ENCODE measurements at regions not wholly inside any gene's neighbourhood (a gene's known extent, or its start where the extent isn't known, plus 50 kb on each side); places are given as distances from the start of the nearest gene placed in this dataset.

DNA sequence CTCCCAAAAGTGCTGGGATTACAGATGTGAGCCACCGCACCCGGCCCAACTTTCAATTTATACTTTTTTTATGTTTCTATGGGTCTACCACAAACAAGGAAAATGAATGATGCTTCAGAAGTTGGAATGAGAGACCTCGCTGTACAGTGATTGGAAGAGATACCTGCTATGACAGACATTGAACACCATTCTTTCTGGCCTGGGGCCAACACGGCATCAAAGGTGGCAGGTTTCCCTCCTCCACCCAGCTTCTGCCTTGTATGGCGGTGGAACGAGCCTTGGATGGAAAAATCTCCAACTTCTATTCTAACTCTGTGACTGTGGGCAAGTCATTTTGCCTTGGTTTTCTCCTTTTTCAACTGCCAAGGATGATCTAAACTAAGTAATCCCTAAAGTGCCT is 117.8 kb upstream of the FAM174B start:
- H3K9me2 ChIP-seq (replicated peaks; ENCODE audit: insufficient read depth, low read length) = no peaks in the 10 kb centered on the region
- no peaks in the 10 kb centered on the region for H3K36me3 ChIP-seq (ENCODE audit: low read length)
- no peak overlapping the region for H3K4me3 ChIP-seq (ENCODE audit: insufficient read depth, low read length, poor library complexity, severe bottlenecking)
- H3K27me3 ChIP-seq (ENCODE audit: low read length) = no peaks in the 10 kb centered on the region
- no peak for TF ChIP-seq CTCF (IDR thresholded peaks at IDR 0.05; ENCODE audit: insufficient read depth, low read length, poor library complexity, severe bottlenecking)
- no peak for TF ChIP-seq EZH2phosphoT487 (conservative IDR thresholded peaks at IDR 0.05; ENCODE audit: low read length)
- H3K4me2 ChIP-seq (ENCODE audit: low read depth, low read length, poor library complexity, severe bottlenecking) = no peak overlapping the region
- H3K9ac ChIP-seq (ENCODE audit: low read length) = no peak overlapping the region
- no peaks in the 10 kb centered on the region for H4K20me1 ChIP-seq (ENCODE audit: low read depth, low read length)
- no peaks in the 10 kb centered on the region for H3K9me3 ChIP-seq (ENCODE audit: insufficient read depth, low read length)
- H2AFZ ChIP-seq (ENCODE audit: low read depth, low read length, severe bottlenecking) = no peak overlapping the region
- no peaks in the 10 kb centered on the region for H3F3A ChIP-seq (ENCODE audit: insufficient read depth)
- H3K27ac ChIP-seq (ENCODE audit: low read depth, low read length) = no peak overlapping the region
- no peaks in the 10 kb centered on the region for H3K79me2 ChIP-seq (ENCODE audit: insufficient read depth, low read length)

DNA sequence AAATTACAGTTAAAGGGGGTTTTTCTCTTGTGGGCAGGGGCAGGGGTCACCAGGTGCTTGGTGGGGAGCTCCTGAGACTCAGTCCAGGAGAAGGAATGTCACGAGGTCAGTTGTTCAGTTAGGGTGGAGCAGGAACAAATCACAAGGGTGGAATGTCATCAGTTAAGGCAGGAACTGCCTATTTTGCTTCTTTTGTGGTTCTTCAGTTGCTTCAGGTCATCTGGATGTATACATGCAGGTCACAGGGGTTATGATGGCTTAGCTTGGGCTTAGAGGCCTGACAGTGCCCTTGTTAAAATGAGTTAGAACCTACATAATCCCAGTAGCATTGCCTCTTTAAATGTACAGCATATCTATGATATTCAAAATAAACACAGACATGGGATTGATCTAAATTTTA is 120.2 kb upstream of the CHD2 start:
- H3K9me3 ChIP-seq (ENCODE audit: insufficient read depth, low read length) = peaks cover 9% of the 10 kb centered on the region; the same call in 1 of the 2 replicates
- no peak for TF ChIP-seq CTCF (IDR thresholded peaks at IDR 0.05; ENCODE audit: insufficient read depth, low read length, poor library complexity, severe bottlenecking)
- no peak for TF ChIP-seq EZH2phosphoT487 (conservative IDR thresholded peaks at IDR 0.05; ENCODE audit: low read length)
- H3K4me2 ChIP-seq (ENCODE audit: low read depth, low read length, poor library complexity, severe bottlenecking) = no peak overlapping the region
- no peak overlapping the region for H2AFZ ChIP-seq (ENCODE audit: low read depth, low read length, severe bottlenecking)
- no peaks in the 10 kb centered on the region for H3K79me2 ChIP-seq (ENCODE audit: insufficient read depth, low read length)
- H4K20me1 ChIP-seq (ENCODE audit: low read depth, low read length) = no peaks in the 10 kb centered on the region
- H3K9ac ChIP-seq (ENCODE audit: low read length) = no peak overlapping the region
- no peak overlapping the region for H3K27ac ChIP-seq (ENCODE audit: low read depth, low read length)
- H3F3A ChIP-seq (ENCODE audit: insufficient read depth) = no peaks in the 10 kb centered on the region
- no peaks in the 10 kb centered on the region for H3K9me2 ChIP-seq (replicated peaks; ENCODE audit: insufficient read depth, low read length)
- H3K36me3 ChIP-seq (ENCODE audit: low read length) = no peaks in the 10 kb centered on the region
- no peak overlapping the region for H3K4me3 ChIP-seq (ENCODE audit: insufficient read depth, low read length, poor library complexity, severe bottlenecking)
- no peaks in the 10 kb centered on the region for H3K27me3 ChIP-seq (ENCODE audit: low read length)

- no peaks in the 10 kb centered on the region for H4K20me1 ChIP-seq (ENCODE audit: low read depth, low read length)
- TF ChIP-seq EZH2phosphoT487 (conservative IDR thresholded peaks at IDR 0.05; ENCODE audit: low read length) = no peak
- no peak for TF ChIP-seq CTCF (IDR thresholded peaks at IDR 0.05; ENCODE audit: insufficient read depth, low read length, poor library complexity, severe bottlenecking)
- no peaks in the 10 kb centered on the region for H3K27me3 ChIP-seq (ENCODE audit: low read length)
- H3K9ac ChIP-seq (ENCODE audit: low read length) = no peak overlapping the region
- H3K4me3 ChIP-seq (ENCODE audit: insufficient read depth, low read length, poor library complexity, severe bottlenecking) = no peak overlapping the region
- H3K36me3 ChIP-seq (ENCODE audit: low read length) = no peaks in the 10 kb centered on the region
- no peak overlapping the region for H3K27ac ChIP-seq (ENCODE audit: low read depth, low read length)
- H3K9me2 ChIP-seq (replicated peaks; ENCODE audit: insufficient read depth, low read length) = no peaks in the 10 kb centered on the region
- H3K9me3 ChIP-seq (ENCODE audit: insufficient read depth, low read length) = peaks cover 9% of the 10 kb centered on the region; the same call in 1 of the 2 replicates
- no peaks in the 10 kb centered on the region for H3K79me2 ChIP-seq (ENCODE audit: insufficient read depth, low read length)
- H3F3A ChIP-seq (ENCODE audit: insufficient read depth) = no peaks in the 10 kb centered on the region
- H3K4me2 ChIP-seq (ENCODE audit: low read depth, low read length, poor library complexity, severe bottlenecking) = no peak overlapping the region
- H2AFZ ChIP-seq (ENCODE audit: low read depth, low read length, severe bottlenecking) = no peak overlapping the region
Measured at GRCh38 chr15:92780843-92781242, 119.3 kb upstream of the CHD2 start.

Data from SU-DHL-6 (cell line).